ENCODE measurements at regions not wholly inside any gene's neighbourhood (a gene's known extent, or its start where the extent isn't known, plus 50 kb on each side); places are given as distances from the start of the nearest gene placed in this dataset.

DNA sequence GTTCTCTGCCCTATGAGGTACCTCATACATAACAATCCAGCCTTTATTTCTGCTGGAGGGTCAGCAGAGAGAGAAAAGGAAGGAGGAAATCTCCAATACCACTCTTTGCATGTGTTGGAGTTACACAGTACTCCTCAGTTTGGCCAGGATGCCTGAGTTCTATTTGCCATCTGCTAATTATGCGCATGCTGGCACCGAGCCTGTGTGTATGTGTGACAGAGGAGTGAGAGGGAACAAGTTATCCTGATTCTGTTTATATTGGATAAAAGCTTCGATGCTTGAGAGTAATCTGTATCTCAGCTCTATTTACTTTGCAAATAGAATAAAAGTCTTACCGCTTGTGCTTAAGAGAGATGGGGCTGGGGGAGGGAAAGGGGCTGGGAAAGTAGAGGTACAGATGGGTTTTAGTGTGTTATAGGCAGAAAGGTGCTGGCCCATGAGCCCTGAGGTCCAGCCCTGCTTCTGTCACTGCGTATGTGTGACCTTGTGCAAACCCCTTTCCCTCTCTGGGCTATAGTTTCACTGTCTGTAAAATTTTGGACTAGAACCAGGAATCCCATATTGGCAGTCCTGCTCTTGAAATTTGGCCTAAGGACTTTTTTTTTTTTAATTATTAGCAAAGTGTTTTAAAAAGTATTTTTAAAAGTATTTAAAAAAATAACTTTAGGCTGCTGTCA is 54.5 kb upstream of the PLXNA2 start:
- Histone ChIP-seq H3K36me3 (ENCODE audit: control insufficient read depth, low read depth, low read length) (no peaks in the 10 kb centered on the region), H3K27ac (ENCODE audit: low read length) (no peak overlapping the region), H3K4me1 (ENCODE audit: control insufficient read depth, low read depth, low read length) (peaks cover 8% of the 10 kb centered on the region), H3K9me3 (ENCODE audit: control insufficient read depth, low read depth, low read length) (no peaks in the 10 kb centered on the region), H3K4me3 (ENCODE audit: low read length) (no peak overlapping the region), H3K9ac (ENCODE audit: low read length) (no peak overlapping the region), H3K27me3 (ENCODE audit: control insufficient read depth, insufficient read depth, low read length) (no peaks in the 10 kb centered on the region)

DNA sequence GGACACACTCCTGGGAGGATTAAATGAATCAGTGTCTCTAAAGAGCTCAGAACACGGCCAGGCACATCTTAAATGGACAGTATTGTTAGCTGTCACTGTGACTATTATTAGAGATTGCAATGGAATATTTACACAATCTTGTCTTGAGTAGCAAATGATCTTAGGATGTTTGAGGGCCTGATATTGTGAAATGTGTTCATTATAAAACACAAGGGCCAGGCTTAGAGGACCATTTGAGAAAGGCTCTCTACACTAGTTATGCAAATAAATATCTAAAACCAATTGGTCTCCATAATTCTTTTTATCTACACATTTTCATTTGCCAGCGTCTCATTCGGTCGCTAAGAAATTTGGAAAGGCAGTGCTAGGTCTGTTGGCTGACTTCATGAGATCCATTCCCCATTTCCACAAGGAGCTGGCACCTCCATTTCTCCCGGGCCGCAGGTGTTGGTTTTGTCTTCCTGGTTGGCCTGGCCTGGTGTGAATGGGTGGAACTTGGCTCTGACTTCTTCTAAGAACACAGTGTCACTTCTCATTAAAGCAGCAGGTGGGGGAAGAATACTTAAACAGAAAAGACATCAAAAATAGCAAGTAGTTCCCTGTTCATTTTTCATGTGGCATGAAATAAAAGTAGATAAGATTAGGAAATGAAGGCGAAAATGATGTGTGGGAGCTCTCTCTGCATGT is 56.0 kb upstream of the PLXNA2 start:
- Histone ChIP-seq H3K9ac (ENCODE audit: low read length) (no peak overlapping the region), H3K27ac (ENCODE audit: low read length) (no peak overlapping the region), H3K4me3 (ENCODE audit: low read length) (no peak overlapping the region), H3K4me1 (ENCODE audit: control insufficient read depth, low read depth, low read length) (peaks cover 8% of the 10 kb centered on the region), H3K36me3 (ENCODE audit: control insufficient read depth, low read depth, low read length) (no peaks in the 10 kb centered on the region), H3K9me3 (ENCODE audit: control insufficient read depth, low read depth, low read length) (no peaks in the 10 kb centered on the region), H3K27me3 (ENCODE audit: control insufficient read depth, insufficient read depth, low read length) (no peaks in the 10 kb centered on the region)

DNA sequence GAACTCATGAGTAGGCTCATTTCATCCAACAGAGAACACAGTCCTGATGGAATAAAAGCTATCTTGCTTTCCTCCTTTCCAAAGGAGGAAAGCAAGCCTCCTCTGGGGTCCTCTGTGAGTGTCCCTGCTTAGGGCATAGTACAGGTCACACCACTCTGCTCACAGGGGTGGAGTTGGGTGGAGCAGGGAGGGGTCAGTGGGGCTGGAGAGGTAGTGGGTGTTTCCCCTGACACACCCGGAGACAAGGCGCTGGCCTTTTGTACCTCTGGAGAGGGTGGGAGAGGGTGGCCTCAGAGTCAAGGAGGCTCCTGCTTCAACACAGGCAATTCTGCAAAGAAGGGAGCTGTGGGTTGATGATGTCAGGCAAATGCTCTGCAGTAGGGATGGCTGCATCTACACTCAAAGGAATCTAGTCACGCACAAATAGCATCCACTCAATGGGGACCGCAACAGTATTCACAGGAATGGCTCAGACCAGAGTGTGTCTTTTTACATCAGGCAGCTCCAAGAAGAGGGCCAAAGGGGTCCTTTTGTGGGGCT is 58.6 kb upstream of the PLXNA2 start:
- Histone ChIP-seq H3K9me3 (ENCODE audit: control insufficient read depth, low read depth, low read length) (no peaks in the 10 kb centered on the region), H3K27me3 (ENCODE audit: control insufficient read depth, insufficient read depth, low read length) (no peaks in the 10 kb centered on the region), H3K36me3 (ENCODE audit: control insufficient read depth, low read depth, low read length) (no peaks in the 10 kb centered on the region), H3K27ac (ENCODE audit: low read length) (no peak overlapping the region), H3K9ac (ENCODE audit: low read length) (no peak overlapping the region), H3K4me1 (ENCODE audit: control insufficient read depth, low read depth, low read length) (peaks cover 8% of the 10 kb centered on the region), H3K4me3 (ENCODE audit: low read length) (no peak overlapping the region)

DNA sequence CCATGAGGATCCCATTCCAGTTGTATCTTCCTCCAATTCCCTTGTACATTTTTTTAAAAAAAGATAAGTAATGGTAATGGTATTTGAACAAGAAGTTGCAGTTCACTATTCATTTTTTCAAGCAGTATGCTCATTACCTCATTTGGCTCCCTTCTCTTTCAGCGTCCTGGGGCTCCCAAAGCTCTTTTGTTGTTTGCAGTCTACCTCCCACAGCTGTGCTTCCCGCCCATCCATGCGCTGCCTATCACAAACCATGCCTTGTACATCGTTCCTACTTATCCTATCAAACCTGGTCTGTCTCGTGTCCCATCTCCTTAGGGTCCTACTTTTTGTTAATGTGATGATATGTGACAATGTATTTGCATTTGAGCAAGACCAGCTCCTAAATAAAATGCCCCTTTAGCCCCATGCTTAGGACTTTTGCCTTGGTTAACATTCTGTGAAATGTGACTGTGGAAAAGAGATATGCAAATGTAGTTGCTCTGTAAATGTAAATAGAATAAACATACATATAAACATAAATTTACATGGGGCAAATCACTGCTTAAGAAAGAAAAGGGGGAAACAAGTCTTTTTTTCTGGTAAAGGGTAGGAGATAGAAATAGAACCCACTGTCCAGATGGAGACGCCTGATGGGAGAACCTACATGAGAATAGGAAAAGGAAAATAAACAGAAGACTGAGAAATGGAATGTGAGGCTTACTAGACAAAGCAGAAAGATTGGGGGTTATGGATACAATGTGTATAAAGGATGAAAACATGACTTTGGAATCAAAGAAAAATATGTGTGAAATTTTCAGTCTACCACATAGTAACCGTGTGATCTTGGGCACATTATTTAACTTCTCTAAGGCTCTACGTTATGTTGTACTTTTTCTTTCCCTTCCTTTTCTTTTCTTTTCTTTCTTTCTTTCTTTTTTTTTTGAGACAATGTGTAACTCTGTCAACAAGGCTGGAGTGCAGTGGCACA is 59.8 kb upstream of the PLXNA2 start:
- no peaks in the 10 kb centered on the region for H3K9me3 ChIP-seq (ENCODE audit: control insufficient read depth, low read depth, low read length)
- H3K4me3 ChIP-seq (ENCODE audit: low read length): no peak overlapping the region
- H3K4me1 ChIP-seq (ENCODE audit: control insufficient read depth, low read depth, low read length): no peaks in the 10 kb centered on the region
- no peak overlapping the region for H3K9ac ChIP-seq (ENCODE audit: low read length)
- H3K27me3 ChIP-seq (ENCODE audit: control insufficient read depth, insufficient read depth, low read length): no peaks in the 10 kb centered on the region
- H3K36me3 ChIP-seq (ENCODE audit: control insufficient read depth, low read depth, low read length): no peaks in the 10 kb centered on the region
- H3K27ac ChIP-seq (ENCODE audit: low read length): no peak overlapping the region

DNA sequence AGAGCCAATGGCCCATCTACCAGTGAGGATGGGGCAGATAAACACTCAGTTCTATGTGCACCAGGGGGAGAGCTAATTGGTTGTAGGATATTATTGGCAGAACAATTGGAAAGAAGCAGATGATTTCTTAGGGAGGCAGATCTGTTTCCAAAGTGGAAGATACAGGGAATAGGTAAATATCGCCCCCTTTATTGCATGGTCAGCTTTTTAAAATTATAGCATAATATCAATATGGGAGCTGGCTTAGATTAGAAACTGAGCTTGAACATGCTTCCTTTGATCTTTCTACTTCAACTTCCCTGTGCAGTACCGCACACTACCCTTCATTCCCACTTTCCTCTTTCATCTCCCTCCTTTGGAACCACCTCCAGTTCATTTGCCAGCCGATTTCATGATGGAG is 64.0 kb upstream of the PLXNA2 start:
- Histone ChIP-seq H3K4me1 (ENCODE audit: control insufficient read depth, low read depth, low read length) (no peaks in the 10 kb centered on the region), H3K36me3 (ENCODE audit: control insufficient read depth, low read depth, low read length) (no peaks in the 10 kb centered on the region), H3K9me3 (ENCODE audit: control insufficient read depth, low read depth, low read length) (no peaks in the 10 kb centered on the region), H3K4me3 (ENCODE audit: low read length) (no peak overlapping the region), H3K27ac (ENCODE audit: low read length) (no peak overlapping the region), H3K27me3 (ENCODE audit: control insufficient read depth, insufficient read depth, low read length) (no peaks in the 10 kb centered on the region), H3K9ac (ENCODE audit: low read length) (no peak overlapping the region)

DNA sequence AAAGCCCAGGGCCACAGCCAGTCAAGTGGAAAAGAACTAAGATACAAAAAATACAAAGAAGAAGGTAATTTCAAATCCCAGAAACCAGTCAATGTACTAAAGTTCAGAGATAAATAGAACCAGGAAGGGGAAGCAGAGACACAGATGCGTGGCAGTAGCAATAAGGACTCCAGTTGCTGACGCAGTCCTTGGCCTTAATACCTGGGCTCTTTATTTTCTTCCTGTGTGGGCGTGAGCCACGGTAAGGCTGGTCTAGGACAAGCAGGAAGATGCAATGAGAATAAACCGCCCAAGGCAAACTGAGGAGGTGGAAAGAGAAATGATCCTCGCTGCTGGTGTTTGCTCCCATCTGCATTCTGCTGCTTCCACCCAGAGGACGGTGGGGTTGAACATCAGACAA is 65.6 kb upstream of the PLXNA2 start:
- Histone ChIP-seq H3K9ac (ENCODE audit: low read length) (no peak overlapping the region), H3K9me3 (ENCODE audit: control insufficient read depth, low read depth, low read length) (no peaks in the 10 kb centered on the region), H3K36me3 (ENCODE audit: control insufficient read depth, low read depth, low read length) (no peaks in the 10 kb centered on the region), H3K27ac (ENCODE audit: low read length) (no peak overlapping the region), H3K4me3 (ENCODE audit: low read length) (no peak overlapping the region), H3K27me3 (ENCODE audit: control insufficient read depth, insufficient read depth, low read length) (no peaks in the 10 kb centered on the region), H3K4me1 (ENCODE audit: control insufficient read depth, low read depth, low read length) (no peaks in the 10 kb centered on the region)

GRCh38 chr1:208312706-208313105 is 68.5 kb upstream of the PLXNA2 start:
- Histone ChIP-seq H3K27me3 (ENCODE audit: control insufficient read depth, insufficient read depth, low read length) (no peaks in the 10 kb centered on the region), H3K9me3 (ENCODE audit: control insufficient read depth, low read depth, low read length) (no peaks in the 10 kb centered on the region), H3K36me3 (ENCODE audit: control insufficient read depth, low read depth, low read length) (no peaks in the 10 kb centered on the region), H3K9ac (ENCODE audit: low read length) (no peak overlapping the region), H3K27ac (ENCODE audit: low read length) (no peak overlapping the region), H3K4me3 (ENCODE audit: low read length) (no peak overlapping the region), H3K4me1 (ENCODE audit: control insufficient read depth, low read depth, low read length) (no peaks in the 10 kb centered on the region)

- no peak overlapping the region for H3K9ac ChIP-seq (ENCODE audit: low read length)
- H3K36me3 ChIP-seq (ENCODE audit: control insufficient read depth, low read depth, low read length): no peaks in the 10 kb centered on the region
- no peaks in the 10 kb centered on the region for H3K9me3 ChIP-seq (ENCODE audit: control insufficient read depth, low read depth, low read length)
- no peaks in the 10 kb centered on the region for H3K27me3 ChIP-seq (ENCODE audit: control insufficient read depth, insufficient read depth, low read length)
- no peak overlapping the region for H3K27ac ChIP-seq (ENCODE audit: low read length)
- no peaks in the 10 kb centered on the region for H3K4me1 ChIP-seq (ENCODE audit: control insufficient read depth, low read depth, low read length)
- no peak overlapping the region for H3K4me3 ChIP-seq (ENCODE audit: low read length)
These were observed 70.2 kb upstream of the PLXNA2 start for GRCh38 chr1:208314431-208314830.

DNA sequence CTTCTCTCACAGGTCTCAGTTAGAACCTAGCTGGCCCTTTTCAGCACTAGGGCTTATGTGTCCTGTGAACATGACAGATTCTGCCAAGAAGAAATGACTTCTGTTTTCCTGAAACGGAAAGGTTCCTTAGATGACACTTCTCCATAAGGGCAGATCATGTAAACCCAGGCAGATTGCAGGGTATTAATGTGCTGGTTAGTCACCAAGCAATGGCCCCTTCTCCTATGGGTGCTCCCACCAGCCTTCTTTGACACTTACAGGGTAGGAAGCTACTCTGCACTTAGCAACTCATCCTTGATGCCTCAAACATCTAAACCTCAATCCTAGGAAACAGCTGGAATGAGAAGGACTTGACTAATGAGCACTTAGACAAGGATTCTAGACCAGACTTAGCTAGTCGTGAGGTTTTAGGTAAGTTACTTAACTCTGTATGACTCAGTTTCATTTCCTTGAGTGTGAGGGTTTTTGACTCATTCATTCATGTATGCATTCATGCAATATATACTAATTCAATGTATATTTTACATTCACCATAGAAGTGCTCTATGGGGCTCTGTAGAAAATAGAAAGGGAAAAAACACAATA is 74.1 kb upstream of the PLXNA2 start:
- H3K9ac ChIP-seq (ENCODE audit: low read length): no peak overlapping the region
- H3K36me3 ChIP-seq (ENCODE audit: control insufficient read depth, low read depth, low read length): no peaks in the 10 kb centered on the region
- no peak overlapping the region for H3K27ac ChIP-seq (ENCODE audit: low read length)
- H3K4me3 ChIP-seq (ENCODE audit: low read length): no peak overlapping the region
- no peaks in the 10 kb centered on the region for H3K27me3 ChIP-seq (ENCODE audit: control insufficient read depth, insufficient read depth, low read length)
- H3K9me3 ChIP-seq (ENCODE audit: control insufficient read depth, low read depth, low read length): no peaks in the 10 kb centered on the region
- no peaks in the 10 kb centered on the region for H3K4me1 ChIP-seq (ENCODE audit: control insufficient read depth, low read depth, low read length)

GRCh38 chr1:208324005-208324404 is 79.8 kb upstream of the PLXNA2 start:
- Histone ChIP-seq H3K4me1 (ENCODE audit: control insufficient read depth, low read depth, low read length) (peaks cover 5% of the 10 kb centered on the region), H3K9ac (ENCODE audit: low read length) (no peak overlapping the region), H3K9me3 (ENCODE audit: control insufficient read depth, low read depth, low read length) (no peaks in the 10 kb centered on the region), H3K27me3 (ENCODE audit: control insufficient read depth, insufficient read depth, low read length) (no peaks in the 10 kb centered on the region), H3K36me3 (ENCODE audit: control insufficient read depth, low read depth, low read length) (no peaks in the 10 kb centered on the region), H3K4me3 (ENCODE audit: low read length) (no peak overlapping the region), H3K27ac (ENCODE audit: low read length) (no peak overlapping the region)

DNA sequence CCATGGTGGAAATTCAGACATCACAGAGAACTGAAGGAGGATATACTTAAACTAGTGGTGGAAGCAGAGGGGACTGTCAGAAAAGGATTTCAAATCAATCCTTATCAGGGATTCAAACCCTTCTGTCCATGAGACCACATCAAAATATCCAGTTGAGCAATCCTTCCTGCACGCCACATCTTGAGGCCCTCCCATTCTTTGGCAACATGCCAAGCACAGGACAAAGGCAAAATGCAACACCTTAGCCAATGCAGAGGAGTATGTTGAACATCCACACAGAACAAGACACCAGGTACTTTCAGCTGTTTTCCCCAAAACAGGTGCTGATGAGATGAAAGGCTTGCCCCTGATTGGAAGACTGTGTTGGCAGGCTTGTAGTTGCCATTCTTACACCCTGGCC is 81.8 kb upstream of the PLXNA2 start:
- no peak overlapping the region for H3K4me3 ChIP-seq (ENCODE audit: low read length)
- H3K4me1 ChIP-seq (ENCODE audit: control insufficient read depth, low read depth, low read length): peaks cover 5% of the 10 kb centered on the region
- no peak overlapping the region for H3K27ac ChIP-seq (ENCODE audit: low read length)
- H3K9me3 ChIP-seq (ENCODE audit: control insufficient read depth, low read depth, low read length): no peaks in the 10 kb centered on the region
- H3K27me3 ChIP-seq (ENCODE audit: control insufficient read depth, insufficient read depth, low read length): no peaks in the 10 kb centered on the region
- H3K9ac ChIP-seq (ENCODE audit: low read length): no peak overlapping the region
- H3K36me3 ChIP-seq (ENCODE audit: control insufficient read depth, low read depth, low read length): no peaks in the 10 kb centered on the region

Measured in iPS-18a (cell line).